NB4 (cell line): ENCODE measurements at regions not wholly inside any gene's neighbourhood (a gene's known extent, or its start where the extent isn't known, plus 50 kb on each side); places are given as distances from the start of the nearest gene placed in this dataset.
"Not testable (repeated sequence)": the region's sequence is repeated elsewhere in the genome, so short reads cannot be mapped to it uniquely, and the experiment has no call there.

Source experiments
- DNase-seq: peaks from one replicate; pipeline ENCODE4 v3.0.0; 2010; ENCODE audit warnings: low read depth
- H3K4me3 ChIP-seq: one replicate; pipeline ENCODE4 v1.5.1; 2011; ENCODE audit warnings: mild to moderate bottlenecking, low read depth, low read length, moderate library complexity
- MYC ChIP-seq: IDR thresholded peaks from 2 replicates; pipeline ENCODE4 v1.6.1; 2011; ENCODE audit warnings: low read depth, low read length
- POLR2A ChIP-seq: IDR thresholded peaks from 2 replicates; pipeline ENCODE4 v1.6.1; 2011; ENCODE audit warnings: mild to moderate bottlenecking; ENCODE audit not compliant: insufficient read length; ENCODE audit errors: extremely low read depth
- TF ChIP-seq, protein P1 (sequence below): IDR thresholded peaks from one replicate; pipeline ENCODE4 v1.5.1; 2012; ENCODE audit warnings: low read depth, low read length
- TF ChIP-seq, protein P2 (sequence below): IDR thresholded peaks from 2 replicates; pipeline ENCODE4 v1.6.1; 2011; ENCODE audit warnings: low read depth, low read length

DNA sequence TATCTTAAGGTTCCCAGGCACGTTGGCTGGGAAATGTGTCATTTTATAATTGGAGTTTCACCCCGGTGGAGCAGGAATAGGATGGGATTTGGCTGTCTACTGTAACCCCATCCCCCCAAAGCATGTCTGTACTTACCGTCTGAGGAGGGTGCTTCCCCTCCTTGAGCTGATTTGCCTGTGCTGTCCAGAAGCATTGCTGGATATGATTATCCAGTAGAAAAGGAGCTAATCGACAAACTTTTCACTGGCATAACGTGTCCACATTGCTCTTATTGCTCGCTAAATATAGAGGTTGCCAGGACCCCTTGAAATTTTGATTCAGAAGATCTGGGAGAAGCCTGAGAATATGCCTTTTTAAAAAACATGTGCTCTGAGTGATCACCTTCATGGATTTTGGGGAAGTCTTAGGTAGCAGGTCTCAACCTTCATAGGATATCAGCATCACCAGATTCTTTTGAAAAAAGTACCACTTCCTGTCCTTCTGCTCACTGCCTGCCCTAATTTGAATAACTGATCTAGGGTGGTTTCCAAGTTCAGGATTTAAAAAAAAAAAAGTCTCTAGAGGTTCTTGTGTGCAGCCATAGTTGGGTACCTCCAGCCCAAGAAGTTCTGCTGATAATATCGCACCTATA lies 80.4 kb upstream of the KCNA1 start:
- H3K4me3 ChIP-seq: no peak overlapping the region
- peak; percentile 9 for DNase-seq
- TF ChIP-seq MYC: no peak
- TF ChIP-seq, protein P1, sequence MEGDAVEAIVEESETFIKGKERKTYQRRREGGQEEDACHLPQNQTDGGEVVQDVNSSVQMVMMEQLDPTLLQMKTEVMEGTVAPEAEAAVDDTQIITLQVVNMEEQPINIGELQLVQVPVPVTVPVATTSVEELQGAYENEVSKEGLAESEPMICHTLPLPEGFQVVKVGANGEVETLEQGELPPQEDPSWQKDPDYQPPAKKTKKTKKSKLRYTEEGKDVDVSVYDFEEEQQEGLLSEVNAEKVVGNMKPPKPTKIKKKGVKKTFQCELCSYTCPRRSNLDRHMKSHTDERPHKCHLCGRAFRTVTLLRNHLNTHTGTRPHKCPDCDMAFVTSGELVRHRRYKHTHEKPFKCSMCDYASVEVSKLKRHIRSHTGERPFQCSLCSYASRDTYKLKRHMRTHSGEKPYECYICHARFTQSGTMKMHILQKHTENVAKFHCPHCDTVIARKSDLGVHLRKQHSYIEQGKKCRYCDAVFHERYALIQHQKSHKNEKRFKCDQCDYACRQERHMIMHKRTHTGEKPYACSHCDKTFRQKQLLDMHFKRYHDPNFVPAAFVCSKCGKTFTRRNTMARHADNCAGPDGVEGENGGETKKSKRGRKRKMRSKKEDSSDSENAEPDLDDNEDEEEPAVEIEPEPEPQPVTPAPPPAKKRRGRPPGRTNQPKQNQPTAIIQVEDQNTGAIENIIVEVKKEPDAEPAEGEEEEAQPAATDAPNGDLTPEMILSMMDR: no peak
- TF ChIP-seq, protein P2, sequence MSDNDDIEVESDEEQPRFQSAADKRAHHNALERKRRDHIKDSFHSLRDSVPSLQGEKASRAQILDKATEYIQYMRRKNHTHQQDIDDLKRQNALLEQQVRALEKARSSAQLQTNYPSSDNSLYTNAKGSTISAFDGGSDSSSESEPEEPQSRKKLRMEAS: peak; percentile 41; the same call in 1 of the 2 replicates

DNA sequence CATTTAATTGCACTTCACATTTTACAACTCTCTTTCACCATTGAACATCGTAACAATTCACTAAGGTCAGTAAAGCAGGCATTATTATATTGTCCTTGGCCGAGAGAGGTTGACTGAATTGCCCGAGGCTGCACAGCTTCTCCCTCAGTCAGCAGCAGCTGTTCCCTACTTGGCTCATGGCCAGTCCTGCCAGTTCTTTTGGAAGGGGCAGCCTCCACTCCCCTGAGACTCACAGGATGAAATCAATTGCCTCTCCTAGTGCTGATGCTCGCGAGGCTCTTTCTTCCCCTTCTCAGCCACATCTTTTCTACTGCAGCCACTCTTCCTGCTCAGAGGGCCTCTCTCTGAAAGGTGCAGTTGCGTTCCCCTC lies 79.9 kb upstream of the KCNA1 start:
- TF ChIP-seq, protein P2: peak; percentile 23; the same call in 1 of the 2 replicates
- TF ChIP-seq POLR2A: no peak
- no peak overlapping the region for H3K4me3 ChIP-seq
- DNase-seq: peak; percentile 32

DNA sequence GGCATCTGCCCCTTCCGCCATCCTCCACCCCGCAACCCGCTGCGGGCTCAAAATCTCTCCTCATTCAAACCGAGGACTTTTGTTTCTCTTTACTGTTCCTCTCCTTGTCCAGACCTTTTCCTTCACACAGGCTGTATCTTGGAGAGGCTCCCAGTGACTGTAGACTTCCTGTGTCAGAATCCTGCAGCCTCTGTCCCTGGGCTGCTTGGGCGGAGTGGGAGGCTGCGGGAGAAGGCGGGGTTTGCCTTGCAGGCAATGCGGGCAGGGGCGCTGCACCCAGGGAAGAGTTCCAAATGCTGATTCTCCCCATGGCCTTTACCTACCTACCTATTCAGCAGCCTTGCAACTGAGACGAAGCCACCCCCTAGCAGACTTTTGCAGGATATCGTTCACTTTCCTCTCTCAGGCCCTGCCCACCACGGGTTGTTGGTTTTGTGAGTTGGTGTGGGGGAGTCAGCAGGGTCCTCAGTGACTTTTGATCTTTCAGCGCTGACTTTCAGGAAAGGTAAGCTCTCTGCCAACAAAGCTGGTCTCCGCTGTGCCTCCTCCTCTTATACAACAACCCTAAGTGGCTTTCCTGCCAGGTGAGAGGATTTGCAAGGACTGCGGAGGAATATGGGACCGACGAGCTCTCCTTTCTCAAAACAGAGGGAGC lies 79.0 kb upstream of the KCNA1 start:
- no peak overlapping the region for H3K4me3 ChIP-seq
- no peak for DNase-seq
- TF ChIP-seq MYC (no peak), POLR2A (no peak)
- TF ChIP-seq, protein P1: no peak
- TF ChIP-seq, protein P2: no peak

DNA sequence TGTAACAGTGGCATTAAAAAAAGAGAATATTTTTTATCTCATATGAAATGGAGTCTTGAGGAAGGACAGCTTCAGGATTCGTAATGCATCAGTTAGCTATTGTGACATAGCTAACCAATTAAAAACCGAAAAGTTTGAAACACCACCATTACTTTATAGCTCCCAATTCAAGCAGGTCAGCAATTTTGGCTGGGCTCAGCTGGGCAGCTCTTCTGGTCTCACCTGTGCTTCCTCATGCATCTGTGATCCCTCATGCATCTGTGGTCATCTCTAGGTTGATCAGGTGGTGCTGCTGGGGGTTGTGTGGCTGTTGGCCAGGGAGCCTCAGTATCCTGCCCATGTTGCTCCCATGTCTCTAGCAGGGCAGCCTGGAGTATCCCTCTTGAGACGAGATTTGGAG lies 76.7 kb upstream of the KCNA1 start:
- no peak for TF ChIP-seq POLR2A
- DNase-seq: no peak
- H3K4me3 ChIP-seq: no peak overlapping the region

DNA sequence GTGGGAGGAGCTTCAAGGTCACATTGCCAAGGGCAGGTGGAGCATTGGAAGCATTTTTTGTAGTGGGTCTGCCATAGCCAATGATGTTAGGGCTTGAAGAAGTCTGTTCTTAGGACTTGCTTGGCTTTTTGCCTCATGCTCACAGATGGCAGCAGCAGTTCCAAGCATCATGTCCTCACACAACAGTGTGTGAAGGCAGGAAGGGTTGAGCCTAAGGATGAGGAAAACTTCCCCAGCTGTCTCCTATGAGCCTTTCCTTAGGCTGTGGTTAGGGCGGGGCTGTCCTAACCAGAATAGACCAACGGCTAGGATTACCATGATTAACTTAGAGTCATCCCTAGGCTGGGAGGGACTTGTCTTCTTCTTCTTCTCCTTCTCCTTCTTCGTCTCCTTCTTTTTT lies 76.2 kb upstream of the KCNA1 start:
- TF ChIP-seq POLR2A (no peak), MYC (no peak)
- TF ChIP-seq, protein P2: no peak; the same call in 1 of the 2 replicates
- TF ChIP-seq, protein P1: no peak
- no peak overlapping the region for H3K4me3 ChIP-seq
- DNase-seq: peak; percentile 16

DNA sequence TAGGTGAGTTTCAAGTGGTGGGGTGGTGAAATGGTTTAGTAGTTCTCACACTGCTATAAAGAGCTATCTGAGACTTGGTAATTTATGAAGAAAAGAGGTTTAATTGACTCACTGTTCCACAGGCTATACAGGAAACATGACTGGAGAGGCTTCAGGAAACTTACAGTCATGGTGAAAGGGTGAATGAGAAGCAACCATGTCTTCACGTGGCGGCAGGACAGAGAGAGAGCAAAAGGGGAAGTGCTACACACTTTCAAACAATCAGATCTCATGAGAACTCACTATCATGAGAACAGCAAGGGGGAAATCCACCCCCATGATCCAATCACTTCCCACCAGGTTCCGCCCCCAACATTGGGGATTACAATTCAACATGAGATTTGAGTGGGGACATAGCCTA lies 67.3 kb upstream of the KCNA1 start:
- not testable (repeated sequence) for H3K4me3 ChIP-seq, DNase-seq

DNA sequence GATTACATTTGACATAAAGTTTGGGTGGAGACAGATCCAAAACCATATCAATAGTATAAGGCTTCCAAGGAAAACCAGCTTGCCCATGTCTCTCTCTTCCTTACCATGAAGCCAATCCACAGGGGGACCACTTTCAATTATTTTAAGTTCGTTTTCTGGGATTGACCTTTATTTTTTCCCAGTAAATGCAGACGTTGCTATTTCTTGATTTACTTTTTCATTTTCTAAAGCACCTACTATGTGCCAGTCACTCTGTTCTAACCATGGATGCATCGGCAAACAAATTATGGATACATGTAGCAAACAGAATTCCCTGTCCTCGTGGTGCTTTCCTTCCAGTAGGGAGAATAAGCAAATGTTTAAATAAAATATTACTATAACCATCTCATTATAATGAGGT lies 65.8 kb upstream of the KCNA1 start:
- no peak for DNase-seq
- TF ChIP-seq POLR2A (no peak), MYC (no peak)
- TF ChIP-seq, protein P1: no peak
- TF ChIP-seq, protein P2: no peak
- H3K4me3 ChIP-seq: no peak overlapping the region
